Activated T-cell treated with anti-CD3 and anti-CD28 coated beads for 4 hours (primary cell): ENCODE measurements at regions not wholly inside any gene's neighbourhood (a gene's known extent, or its start where the extent isn't known, plus 50 kb on each side); places are given as distances from the start of the nearest gene placed in this dataset.

Experiments used
- DNase-seq: peaks from one replicate; pipeline ENCODE4 v3.0.0-alpha.2; 2020

- no peak for DNase-seq
These were observed 51.4 kb upstream of the TMEM72 start for GRCh38 chr10:44859546-44860285.

- no peak for DNase-seq
These were observed 50.1 kb upstream of the TMEM72 start for GRCh38 chr10:44860811-44861736.
